ENCODE measurements at regions not wholly inside any gene's neighbourhood (a gene's known extent, or its start where the extent isn't known, plus 50 kb on each side); places are given as distances from the start of the nearest gene placed in this dataset.

DNA sequence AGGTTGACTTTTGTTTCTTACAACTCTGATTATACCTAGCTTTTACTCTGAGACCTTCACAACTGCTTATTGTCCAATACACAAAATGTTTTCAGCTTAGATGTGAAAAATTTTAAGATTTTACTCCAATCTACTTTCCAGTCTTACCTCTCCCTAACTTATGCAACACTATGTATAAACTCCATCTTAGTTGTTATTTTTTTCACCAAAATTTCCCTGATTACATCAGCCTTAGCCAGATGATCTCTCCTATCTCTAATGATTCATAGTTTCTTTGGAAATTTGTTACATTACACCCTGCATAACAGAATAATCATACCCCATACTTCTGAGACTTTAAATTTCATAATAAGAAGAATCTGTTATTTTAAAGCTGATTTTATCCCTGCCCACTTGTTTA, 621.0 kb upstream of the ANO3 start:
- Histone ChIP-seq H4K20me1 (ENCODE audit: insufficient read depth) (no peaks in the 10 kb centered on the region), H3K36me3 (ENCODE audit: insufficient read depth) (no peaks in the 10 kb centered on the region), H2AFZ (ENCODE audit: low read depth) (no peak overlapping the region), H3K4me2 (no peak overlapping the region), H3K9ac (no peak overlapping the region), H3K4me1 (ENCODE audit: low read depth, poor library complexity, severe bottlenecking) (no peaks in the 10 kb centered on the region), H3K27me3 (ENCODE audit: insufficient read depth, low read depth) (no peaks in the 10 kb centered on the region), H3K79me2 (ENCODE audit: insufficient read depth, low read depth) (no peaks in the 10 kb centered on the region), H3K4me3 (IDR thresholded peaks at IDR 0.05; ENCODE audit: insufficient read depth, low read depth, low read length) (no peak overlapping the region), H3K27ac (no peak overlapping the region)
- TF ChIP-seq, protein P1, sequence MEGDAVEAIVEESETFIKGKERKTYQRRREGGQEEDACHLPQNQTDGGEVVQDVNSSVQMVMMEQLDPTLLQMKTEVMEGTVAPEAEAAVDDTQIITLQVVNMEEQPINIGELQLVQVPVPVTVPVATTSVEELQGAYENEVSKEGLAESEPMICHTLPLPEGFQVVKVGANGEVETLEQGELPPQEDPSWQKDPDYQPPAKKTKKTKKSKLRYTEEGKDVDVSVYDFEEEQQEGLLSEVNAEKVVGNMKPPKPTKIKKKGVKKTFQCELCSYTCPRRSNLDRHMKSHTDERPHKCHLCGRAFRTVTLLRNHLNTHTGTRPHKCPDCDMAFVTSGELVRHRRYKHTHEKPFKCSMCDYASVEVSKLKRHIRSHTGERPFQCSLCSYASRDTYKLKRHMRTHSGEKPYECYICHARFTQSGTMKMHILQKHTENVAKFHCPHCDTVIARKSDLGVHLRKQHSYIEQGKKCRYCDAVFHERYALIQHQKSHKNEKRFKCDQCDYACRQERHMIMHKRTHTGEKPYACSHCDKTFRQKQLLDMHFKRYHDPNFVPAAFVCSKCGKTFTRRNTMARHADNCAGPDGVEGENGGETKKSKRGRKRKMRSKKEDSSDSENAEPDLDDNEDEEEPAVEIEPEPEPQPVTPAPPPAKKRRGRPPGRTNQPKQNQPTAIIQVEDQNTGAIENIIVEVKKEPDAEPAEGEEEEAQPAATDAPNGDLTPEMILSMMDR (conservative IDR thresholded peaks at IDR 0.05; ENCODE audit: low read depth, low read length) = no peak

DNA sequence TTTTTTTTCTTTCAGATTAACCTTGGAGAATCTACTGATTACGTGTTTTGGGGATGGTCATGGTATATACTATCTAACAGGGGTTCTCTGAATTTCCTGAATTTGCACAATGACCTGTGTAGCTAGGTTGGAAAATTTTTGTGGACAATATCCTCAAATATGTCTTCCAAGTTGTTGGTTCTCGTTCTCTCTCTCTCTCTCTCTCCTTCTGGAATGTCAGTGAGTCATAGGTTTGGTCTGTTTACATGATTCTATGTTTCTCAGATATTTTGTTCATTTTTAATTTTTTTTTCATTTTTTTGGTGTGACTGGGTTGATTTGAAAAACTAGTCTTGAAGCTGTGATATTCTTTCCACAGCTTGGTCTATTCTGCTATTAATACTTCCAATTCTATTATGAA, 604.0 kb upstream of the ANO3 start:
- Histone ChIP-seq H4K20me1 (ENCODE audit: insufficient read depth) (no peaks in the 10 kb centered on the region), H3K79me2 (ENCODE audit: insufficient read depth, low read depth) (no peaks in the 10 kb centered on the region), H3K36me3 (ENCODE audit: insufficient read depth) (no peaks in the 10 kb centered on the region), H3K4me2 (no peak overlapping the region), H3K27me3 (ENCODE audit: insufficient read depth, low read depth) (no peaks in the 10 kb centered on the region), H3K27ac (no peak overlapping the region), H3K4me3 (IDR thresholded peaks at IDR 0.05; ENCODE audit: insufficient read depth, low read depth, low read length) (no peak overlapping the region), H3K4me1 (ENCODE audit: low read depth, poor library complexity, severe bottlenecking) (no peaks in the 10 kb centered on the region), H2AFZ (ENCODE audit: low read depth) (no peak overlapping the region), H3K9ac (no peak overlapping the region)
- TF ChIP-seq, protein P1 (conservative IDR thresholded peaks at IDR 0.05; ENCODE audit: low read depth, low read length) = no peak

DNA sequence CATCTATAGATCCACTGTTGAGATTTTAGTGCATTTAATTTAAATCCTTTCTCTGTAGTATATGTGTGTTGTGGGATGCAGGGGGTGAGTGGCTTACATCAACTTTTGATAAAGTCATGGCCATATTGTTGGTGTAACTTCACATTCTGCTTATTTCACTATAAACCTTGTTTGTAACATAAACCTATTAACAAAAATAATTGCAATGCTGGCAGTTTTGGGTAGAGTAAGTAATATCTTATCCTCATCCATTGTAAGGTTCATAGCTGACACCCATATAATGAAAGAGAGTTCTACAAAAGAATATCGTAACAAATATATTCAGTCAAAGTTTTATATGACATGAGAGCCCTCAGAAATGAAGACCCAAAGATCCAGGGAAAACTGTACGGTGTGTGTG, 601.7 kb upstream of the ANO3 start:
- Histone ChIP-seq H3K4me2 (no peak overlapping the region), H2AFZ (ENCODE audit: low read depth) (no peak overlapping the region), H4K20me1 (ENCODE audit: insufficient read depth) (no peaks in the 10 kb centered on the region), H3K79me2 (ENCODE audit: insufficient read depth, low read depth) (no peaks in the 10 kb centered on the region), H3K36me3 (ENCODE audit: insufficient read depth) (no peaks in the 10 kb centered on the region), H3K27ac (no peak overlapping the region), H3K9ac (no peak overlapping the region), H3K27me3 (ENCODE audit: insufficient read depth, low read depth) (no peaks in the 10 kb centered on the region), H3K4me1 (ENCODE audit: low read depth, poor library complexity, severe bottlenecking) (no peaks in the 10 kb centered on the region), H3K4me3 (IDR thresholded peaks at IDR 0.05; ENCODE audit: insufficient read depth, low read depth, low read length) (no peak overlapping the region)
- TF ChIP-seq, protein P1 (conservative IDR thresholded peaks at IDR 0.05; ENCODE audit: low read depth, low read length) = no peak

DNA sequence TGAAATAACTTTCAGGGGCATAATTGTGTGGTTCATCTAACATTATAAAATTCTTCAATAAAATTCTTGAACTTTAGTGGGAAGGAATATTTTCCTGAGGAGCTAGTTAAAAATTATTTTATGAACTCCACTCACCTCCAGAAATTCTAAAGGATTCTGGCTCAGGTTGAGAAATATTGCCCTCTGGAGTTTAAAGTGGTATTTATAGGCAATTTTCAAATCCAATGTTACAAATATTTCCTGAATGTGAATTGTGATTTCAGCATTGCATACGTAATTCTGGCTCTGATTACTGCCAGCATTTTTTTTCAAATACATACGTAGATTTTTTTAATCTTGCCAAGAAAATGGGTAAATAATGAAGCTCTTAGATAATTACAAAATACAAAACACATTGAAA, 598.2 kb upstream of the ANO3 start:
- no peak overlapping the region for H3K4me2 ChIP-seq
- no peaks in the 10 kb centered on the region for H3K79me2 ChIP-seq (ENCODE audit: insufficient read depth, low read depth)
- no peak overlapping the region for H2AFZ ChIP-seq (ENCODE audit: low read depth)
- TF ChIP-seq, protein P1 (conservative IDR thresholded peaks at IDR 0.05; ENCODE audit: low read depth, low read length) = no peak
- H3K9ac ChIP-seq = no peak overlapping the region
- no peaks in the 10 kb centered on the region for H4K20me1 ChIP-seq (ENCODE audit: insufficient read depth)
- H3K4me3 ChIP-seq (IDR thresholded peaks at IDR 0.05; ENCODE audit: insufficient read depth, low read depth, low read length) = no peak overlapping the region
- no peaks in the 10 kb centered on the region for H3K36me3 ChIP-seq (ENCODE audit: insufficient read depth)
- no peaks in the 10 kb centered on the region for H3K27me3 ChIP-seq (ENCODE audit: insufficient read depth, low read depth)
- peaks cover 24% of the 10 kb centered on the region for H3K4me1 ChIP-seq (ENCODE audit: low read depth, poor library complexity, severe bottlenecking)
- H3K27ac ChIP-seq = no peak overlapping the region

All from KMS-11 (cell line).